Activated CD8-positive, alpha-beta memory T cell treated with anti-CD3 and anti-CD28 coated beads for 36 hours (primary cell): ENCODE measurements at regions not wholly inside any gene's neighbourhood (a gene's known extent, or its start where the extent isn't known, plus 50 kb on each side); places are given as distances from the start of the nearest gene placed in this dataset.
"Not testable (repeated sequence)": the region's sequence is repeated elsewhere in the genome, so short reads cannot be mapped to it uniquely, and the experiment has no call there.

Source experiments
- CTCF ChIA-PET: fragments of 350-600 bp; sonication (Branson Sonifier 250); formaldehyde crosslinking; loops from one replicate; lab custom pipeline; 2021; ENCODE audit warnings: antibody characterized with exemption; lab: Charles Lee
- POLR2A ChIA-PET: fragments of 350-600 bp; sonication (Branson Sonifier 250); formaldehyde crosslinking; loops from one replicate; lab custom pipeline; 2021; ENCODE audit warnings: antibody characterized with exemption; lab: Charles Lee

DNA sequence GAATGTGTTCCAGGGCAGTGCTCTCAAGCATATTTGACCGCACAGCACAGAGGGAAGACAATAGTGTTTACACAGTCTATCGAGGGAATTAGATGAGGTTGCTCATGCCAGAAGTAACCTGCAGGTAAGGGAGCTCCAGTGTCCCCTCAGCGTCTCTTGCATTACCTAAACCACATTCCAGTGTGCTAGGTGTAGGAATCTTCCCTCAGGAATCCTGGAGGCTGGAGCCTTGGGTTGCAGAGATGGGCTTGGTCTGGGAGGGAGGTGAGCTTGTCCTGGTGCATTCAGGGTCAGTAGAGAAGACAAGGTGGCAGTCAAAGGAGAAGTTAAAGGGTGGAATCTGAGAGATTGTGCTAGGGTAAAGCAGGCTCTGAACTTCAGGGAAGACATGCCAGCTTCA is 56.3 kb downstream of the SOX14 start:
- POLR2A ChIA-PET: no interaction called here
- CTCF ChIA-PET: no interaction called here

DNA sequence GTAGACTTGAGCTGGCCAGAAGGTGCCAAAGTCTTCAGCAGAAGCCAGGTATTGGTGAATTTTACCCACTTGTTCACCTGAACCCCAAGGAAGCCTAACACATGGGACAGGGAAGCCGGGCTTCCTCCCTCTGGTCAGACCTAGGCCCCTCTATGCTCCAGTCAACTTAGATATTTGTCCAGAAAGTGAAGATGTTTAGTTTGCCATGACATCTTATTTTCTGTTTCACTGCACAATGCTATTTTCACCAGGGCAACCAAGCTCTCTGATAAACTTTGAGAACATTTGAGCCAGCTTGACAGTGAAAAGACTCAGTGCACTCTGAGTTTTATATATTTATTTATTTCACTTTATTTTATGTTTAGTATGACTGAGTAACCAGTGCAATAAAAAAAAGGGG is 71.0 kb downstream of the SOX14 start:
- POLR2A ChIA-PET: no interaction called here
- CTCF ChIA-PET: no interaction called here

DNA sequence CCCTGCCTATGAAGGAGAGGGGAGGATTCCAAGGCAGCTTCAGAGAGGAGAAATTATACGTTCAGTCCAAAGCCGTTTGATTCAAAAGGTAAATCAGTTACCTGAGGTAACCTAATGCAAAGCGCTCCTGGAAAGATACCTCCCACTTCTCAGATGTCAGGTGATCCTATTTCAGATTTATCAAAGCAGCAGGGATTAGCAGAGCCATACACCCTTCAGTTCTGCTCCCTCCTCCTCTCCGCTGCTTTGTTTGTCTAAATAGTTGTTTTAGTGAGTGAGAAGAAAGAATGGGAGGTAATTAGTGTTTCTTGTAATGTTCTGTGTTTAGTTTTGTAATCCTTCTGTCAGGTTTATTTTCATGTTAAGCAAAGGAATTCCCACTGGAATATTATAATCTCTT is 81.1 kb downstream of the SOX14 start:
- POLR2A ChIA-PET: no interaction called here

DNA sequence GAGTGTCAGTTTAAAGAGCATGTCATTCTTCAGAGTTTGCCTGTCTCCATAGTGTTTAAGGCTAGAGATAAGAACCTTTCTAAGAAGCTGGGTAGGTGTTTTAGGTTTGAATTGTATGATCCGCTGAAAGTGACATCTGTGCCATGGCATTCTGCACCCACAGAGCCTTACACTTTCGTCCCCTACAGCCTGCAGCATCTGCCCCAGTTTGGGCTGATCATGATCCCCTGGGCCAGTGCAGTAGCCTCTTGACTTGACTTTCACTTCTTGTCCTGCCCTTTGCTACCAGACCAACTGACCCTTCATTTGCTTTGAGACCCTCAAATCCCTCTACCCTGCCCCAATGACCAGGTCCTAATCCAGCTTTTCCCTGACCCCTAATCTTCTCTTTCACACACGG is 81.6 kb downstream of the SOX14 start:
- CTCF ChIA-PET: no interaction called here
- POLR2A ChIA-PET: no interaction called here

More for the DNA sequence above, 81.1 kb downstream of the SOX14 start:
- CTCF ChIA-PET: no interaction called here

DNA sequence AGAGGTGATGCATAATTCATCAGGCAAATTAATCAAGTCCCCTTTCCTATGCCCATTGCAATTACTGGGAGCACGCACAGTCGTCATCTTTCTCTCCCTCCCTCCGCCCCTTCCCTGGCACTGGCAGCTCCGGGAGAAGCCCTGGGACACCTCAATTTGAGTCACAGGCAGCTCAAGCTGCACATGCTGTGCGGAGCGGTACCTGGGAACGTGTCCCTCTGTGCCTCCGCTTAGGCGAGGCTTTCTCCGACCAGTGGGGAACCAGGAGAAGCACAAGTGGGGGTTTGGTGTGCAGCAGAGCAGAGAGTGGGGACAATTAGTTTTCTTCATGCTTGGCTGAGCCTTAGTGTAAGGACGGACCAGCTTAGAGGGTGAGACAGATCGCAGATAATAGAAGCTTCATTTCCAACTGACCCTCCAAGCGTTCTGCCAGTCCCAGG is 88.3 kb downstream of the SOX14 start:
- ChIA-PET POLR2A (no interaction called here), CTCF (no interaction called here)

DNA sequence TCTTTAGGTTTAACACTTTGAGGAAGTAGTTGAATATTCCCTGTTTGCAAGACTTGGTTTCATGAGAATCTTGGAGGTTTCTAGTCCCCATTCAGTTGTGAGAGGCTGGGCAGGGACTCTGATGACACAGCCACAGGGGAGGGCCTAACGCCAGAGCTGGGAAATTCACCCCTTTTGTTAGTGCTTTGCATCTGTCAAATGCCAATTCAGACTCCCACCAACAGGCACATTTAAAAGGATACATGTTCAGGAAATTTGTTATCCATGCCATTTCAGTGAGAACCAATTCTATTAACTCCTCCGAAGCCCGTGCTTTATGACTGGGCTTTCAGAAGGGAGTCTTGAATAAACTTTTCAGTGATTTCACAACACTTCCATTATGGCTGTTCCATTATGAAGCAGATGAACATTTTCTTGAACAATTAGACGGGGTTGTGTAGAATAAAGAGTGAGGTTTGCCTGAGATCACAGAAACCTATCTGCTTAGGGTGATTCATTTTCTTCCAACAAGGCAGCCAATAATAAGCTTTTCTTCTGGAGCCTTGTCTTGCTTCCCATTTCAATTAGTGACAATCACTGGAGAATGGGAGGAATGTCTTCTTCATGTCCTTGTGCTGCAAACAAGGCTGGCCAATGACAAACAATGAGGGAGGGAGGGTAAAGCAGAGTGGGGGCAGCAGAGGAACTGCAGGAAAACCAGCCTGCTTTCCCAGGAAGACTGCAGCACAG is 90.6 kb downstream of the SOX14 start:
- POLR2A ChIA-PET: no interaction called here
- CTCF ChIA-PET: no interaction called here

DNA sequence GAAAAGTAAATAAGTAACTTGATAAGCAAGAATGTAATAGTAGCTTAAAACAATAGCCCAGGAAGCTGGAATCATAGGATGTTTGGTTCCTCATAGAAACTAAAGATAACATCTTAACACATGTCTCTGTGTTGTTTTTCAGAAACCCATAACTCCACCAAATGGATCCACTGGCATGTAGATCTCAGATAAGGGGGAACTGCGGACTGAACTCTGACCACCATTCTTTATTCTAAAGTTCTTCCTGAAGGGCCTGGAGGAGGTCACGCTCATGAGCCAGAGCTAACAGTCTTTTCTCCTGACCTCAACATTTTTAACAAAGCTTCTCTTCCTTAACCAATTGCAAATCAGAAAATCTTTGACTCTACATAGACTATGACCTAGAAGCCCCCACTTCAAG is 101.9 kb downstream of the SOX14 start:
- POLR2A ChIA-PET: no interaction called here
- CTCF ChIA-PET: no interaction called here

DNA sequence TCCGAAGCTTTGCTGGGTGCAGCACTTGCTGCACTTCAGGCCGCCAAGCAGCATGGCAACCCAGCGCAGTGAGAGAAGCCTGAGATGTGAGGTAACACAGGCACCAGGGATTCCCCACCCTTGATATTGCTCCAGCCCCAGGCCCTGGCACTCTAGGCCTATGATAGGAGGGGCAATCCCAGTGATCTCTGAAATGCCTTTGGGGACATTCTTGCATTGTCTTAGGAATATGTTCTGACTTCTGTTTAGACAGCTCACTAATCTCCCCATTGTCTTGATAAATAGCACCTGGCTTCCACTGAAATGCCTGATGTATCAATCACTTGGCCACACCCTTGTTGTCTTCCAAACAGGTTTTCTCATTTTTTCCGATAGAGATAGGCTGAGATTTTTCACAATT is 102.8 kb downstream of the SOX14 start:
- POLR2A ChIA-PET: no interaction called here
- CTCF ChIA-PET: no interaction called here

DNA sequence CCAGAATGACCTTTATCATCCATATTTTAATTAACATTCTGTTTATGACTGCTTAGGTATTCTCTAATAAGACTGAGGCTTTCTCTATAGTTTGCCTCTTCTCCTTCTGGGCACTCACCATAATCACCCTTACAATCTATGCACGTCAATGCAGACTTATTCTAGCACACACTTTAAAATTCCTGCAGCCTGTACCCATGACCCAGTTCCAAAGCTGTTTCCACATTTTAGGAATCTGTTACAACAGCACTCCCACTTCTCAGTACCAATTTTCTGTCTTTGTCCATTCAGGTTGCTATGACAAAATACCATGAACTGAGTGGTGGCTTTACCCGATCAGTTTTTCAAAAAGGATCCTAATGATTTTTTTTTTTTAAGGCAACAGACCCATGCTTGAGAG is 103.5 kb downstream of the SOX14 start:
- CTCF ChIA-PET: no interaction called here

DNA sequence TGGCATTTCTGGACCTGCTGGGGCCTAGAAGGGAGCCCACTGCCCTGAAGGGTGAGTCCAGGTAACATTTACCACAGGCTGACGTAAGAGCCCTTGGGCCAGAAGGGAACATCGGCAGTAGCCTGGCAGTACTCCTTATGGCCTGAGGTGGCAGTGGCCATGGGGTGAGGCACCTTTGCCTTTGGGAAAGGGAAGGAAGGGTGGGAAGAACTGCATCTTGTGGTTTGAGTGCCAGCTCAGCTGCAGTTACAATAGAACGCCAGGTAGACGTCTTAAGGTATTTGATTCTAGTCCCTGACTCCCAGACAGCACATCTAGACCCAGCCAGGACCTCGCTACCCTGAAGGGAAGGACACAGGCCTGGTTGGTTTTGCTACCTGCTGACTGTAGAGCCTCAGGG is 104.9 kb downstream of the SOX14 start:
- ChIA-PET CTCF (no interaction called here), POLR2A (no interaction called here)

More for the DNA sequence above, 103.5 kb downstream of the SOX14 start:
- POLR2A ChIA-PET: no interaction called here

DNA sequence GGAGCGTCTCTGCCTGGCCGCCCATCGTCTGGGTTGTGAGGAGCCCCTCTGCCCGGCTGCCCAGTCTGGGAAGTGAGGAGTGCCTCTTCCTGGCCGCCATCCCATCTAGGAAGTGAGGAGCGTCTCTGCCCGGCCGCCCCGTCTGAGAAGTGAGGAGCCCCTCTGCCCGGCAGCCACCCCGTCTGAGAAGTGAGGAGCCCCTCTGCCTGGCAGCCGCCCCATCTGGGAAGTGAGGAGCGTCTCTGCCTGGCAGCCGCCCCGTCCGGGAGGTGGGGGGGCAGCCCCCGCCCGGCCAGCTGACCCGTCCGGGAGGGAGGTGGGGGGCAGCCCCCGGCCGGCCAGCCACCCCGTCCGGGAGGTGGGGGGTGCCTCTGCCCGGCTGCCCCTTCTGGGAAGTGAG is 108.5 kb downstream of the SOX14 start:
- POLR2A ChIA-PET, CTCF ChIA-PET: not testable (repeated sequence)

DNA sequence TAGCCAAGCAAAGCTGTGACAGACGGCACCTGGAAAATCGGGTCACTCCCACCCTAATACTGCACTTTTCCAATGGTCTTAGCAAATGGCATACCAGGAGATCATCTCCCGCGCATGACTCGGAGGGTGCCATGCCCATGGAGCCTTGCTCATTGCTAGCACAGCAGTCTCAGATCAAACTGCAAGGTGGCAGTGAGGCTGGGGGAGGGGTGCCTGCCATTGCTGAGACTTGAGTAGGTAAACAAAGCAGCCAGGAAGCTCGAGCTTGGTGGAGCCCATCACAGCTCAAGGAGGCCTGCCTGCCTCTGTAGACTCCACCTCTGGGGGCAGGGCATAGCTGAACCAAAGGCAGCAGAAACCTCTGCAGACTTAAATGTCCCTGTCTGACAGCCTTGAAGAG is 113.1 kb upstream of the CLDN18 start:
- CTCF ChIA-PET, POLR2A ChIA-PET: not testable (repeated sequence)

DNA sequence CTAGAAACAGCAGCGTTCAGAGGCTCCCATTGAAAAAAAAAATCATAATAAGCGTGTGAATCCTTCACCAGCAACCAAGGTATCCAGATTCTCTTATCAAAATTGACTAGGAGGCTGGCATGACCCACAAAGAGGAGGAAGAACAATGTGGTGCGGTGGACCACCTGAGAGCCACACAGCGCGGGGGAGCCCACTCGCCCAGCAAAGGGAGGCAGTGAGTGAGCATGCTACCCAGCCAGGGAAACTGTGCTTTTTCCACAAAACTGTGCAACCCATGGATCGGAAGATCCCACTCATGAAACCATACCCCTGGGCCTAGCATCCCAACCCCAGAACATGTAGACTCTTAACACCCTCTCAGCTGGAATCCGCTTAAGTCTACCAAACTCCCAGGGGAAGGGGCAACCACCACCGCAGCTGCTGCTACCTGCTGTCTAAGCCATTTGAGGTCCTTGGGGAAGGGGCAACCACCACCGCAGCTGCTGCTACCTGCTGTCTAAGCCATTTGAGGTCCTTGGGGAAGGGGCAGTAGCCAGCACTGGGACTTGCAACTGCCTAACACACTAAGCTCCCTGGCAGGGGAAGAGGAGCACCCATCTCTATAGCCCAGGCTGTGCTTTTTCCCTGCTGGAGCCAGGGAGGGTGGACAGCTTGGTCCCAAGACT is 102.8 kb upstream of the CLDN18 start:
- CTCF ChIA-PET: no interaction called here

DNA sequence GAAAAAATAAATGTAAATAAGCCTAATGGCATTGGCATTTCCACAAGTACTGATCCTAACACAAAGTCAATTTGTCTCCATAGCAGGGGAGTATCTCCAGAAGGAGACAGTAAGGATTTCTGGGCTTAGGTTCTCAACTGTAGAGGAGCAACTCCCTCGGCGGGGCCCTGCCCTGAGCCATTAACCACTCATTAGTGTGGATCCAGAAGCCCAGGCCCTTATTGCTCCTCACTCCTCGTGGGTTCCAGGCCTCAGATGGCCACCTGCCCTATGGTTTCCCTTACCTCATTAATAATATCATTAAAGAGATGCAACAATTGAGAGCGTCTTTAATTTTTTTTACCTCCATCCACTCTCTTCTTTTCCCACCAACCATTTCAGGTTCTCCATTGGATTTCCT is 85.3 kb upstream of the CLDN18 start:
- ChIA-PET POLR2A (no interaction called here), CTCF (no interaction called here)

More for the DNA sequence above, 102.8 kb upstream of the CLDN18 start:
- POLR2A ChIA-PET: no interaction called here

DNA sequence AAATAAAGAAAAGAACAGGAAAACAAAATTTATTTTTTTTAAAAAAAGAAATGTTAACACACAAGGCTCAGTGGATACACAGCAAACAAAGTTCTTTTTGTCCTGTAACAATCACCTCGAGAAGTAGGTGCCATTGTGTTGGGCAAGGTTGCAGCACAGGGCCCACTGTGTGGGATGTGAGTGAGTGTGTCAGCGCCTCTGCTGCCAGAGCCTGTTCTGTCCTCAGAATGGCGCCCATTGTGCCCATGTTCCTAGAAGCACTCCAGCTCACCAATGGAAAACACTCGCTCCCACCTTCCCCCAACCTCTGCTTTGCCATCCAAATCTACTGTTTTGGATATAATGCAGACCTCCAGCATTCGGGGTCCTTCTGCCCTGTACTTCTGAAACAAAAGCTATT is 84.9 kb upstream of the CLDN18 start:
- CTCF ChIA-PET: no interaction called here
- POLR2A ChIA-PET: no interaction called here

DNA sequence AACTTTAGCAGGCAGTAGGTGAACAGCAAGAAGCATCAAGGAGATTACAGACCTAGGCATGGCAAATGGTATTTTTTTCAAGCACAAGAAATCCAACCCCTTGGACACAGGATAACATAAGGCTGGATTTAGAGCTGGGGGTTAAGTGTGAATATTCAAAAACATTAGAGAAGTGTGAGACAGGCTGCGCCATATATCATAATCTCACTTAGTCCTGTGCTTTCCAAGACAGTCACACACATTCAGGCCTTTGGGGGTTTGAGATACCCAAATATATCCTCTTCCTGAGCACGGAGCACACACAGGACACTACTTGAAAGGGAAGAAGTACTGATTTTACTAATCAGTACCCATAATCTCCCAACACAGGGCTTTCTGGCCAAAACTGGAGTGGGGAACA is 83.0 kb upstream of the CLDN18 start:
- CTCF ChIA-PET: no interaction called here

DNA sequence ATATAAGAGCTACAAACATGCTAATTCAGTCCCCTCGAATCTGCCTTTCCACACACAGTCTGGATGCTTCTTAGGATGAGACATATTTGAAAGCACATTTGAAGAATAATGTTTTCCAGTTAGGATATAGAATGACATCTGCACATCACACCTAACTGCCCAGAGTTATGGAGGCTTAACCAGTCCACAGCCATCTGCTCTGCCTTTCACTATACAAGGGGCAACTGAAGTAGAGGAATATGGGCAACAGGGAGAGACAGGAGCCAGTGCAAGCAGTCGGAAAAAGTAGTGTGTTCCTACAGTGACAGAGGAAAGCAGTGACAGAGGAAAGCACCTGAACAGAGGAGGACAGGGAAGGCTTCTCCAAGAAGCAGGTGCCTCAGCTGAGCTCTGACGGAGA is 79.0 kb upstream of the CLDN18 start:
- ChIA-PET CTCF (no interaction called here), POLR2A (no interaction called here)

More for the DNA sequence above, 83.0 kb upstream of the CLDN18 start:
- POLR2A ChIA-PET: no interaction called here

DNA sequence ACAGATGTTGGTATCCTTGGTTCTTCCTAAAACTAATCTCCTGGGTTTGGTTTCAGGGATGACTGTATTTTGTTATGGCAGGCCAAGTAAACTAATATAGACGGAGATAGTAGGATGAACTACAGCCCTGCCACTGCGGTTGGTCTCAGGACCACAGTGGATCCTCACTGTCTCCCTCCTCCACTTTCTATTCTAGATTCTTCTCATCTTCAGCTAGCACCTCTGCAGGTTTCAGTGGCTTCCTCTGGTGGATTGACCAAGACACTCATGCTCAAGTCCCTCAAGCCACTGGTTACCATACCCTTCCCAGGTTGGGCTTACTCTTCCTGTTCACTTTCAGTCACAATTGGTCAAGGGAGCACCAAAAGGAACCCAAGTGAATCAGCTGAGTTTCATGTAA is 71.1 kb upstream of the CLDN18 start:
- CTCF ChIA-PET: no interaction called here
- POLR2A ChIA-PET: no interaction called here

DNA sequence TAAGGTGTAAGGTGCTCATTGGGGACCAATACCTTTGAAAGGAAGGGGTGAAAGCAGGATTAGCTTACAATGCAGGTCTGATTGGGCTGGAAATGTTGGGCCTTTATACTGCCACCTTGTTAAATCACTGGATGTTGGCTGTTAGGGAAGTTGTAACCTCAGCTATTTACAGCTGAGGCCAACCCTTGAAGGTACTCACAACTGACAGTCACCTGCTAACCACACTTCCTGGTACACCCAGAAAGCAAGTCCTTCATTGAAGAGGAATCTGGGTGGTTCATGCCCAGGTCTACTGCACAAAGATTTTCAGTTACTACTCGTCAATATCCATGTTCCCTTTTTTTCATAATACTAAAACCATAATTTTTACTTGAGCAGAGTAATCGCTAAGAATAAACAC is 65.4 kb upstream of the CLDN18 start:
- CTCF ChIA-PET: no interaction called here

DNA sequence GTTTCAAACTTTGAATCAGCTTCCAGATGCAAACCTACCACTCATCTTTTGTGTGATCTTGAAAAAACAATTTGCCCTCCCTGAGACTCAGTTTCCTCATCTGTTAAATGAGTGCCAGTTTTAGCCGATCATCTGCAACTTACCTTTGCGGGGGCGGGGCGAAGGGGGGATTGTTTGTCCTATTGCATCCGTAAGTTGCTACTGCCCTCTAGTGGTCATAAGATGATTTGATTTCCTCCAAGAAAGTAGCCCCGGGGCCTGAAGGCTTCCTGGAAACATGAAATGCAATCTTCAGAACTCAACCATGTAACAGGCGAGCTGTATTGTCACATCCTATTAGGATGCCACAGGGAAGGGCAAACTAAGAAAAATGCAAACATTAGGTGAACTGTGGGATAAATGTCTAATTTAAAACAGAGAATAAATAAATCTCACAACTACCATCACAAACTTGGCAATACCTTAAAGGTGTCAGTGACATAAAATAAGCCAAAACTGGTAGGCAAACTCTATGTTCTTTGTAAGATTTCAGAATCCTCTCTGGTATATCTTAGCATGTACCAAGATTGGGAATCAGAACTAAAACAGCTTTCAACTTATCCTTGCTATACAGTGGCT is 63.5 kb upstream of the CLDN18 start:
- POLR2A ChIA-PET: no interaction called here
- CTCF ChIA-PET: interaction anchor here (0.5 to 1.2 kb wide), 4 partner anchors 12 to 1695 kb away, joined by 3 read pairs; no protein-coding TSS in a partner anchor

More for the DNA sequence above, 65.4 kb upstream of the CLDN18 start:
- POLR2A ChIA-PET: no interaction called here

DNA sequence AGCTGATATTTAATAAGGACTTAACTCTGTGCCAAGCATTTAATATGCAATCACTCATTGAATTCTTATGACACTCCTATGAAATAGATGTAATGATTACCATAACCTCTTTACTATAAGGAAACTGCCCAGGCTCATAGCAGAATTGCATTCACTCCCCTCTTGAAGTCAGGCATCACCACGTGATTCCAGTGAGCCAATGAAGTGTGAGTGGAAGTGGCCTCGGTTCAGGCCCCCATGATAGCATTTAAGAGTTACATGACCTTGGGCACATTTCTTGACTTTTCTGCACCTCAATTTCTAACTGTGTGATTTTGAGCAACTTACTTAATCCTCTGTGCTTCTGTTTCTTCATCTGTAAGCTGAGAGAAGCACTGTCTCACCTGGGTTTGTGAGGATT is 62.8 kb upstream of the CLDN18 start:
- ChIA-PET POLR2A (no interaction called here), CTCF (interaction anchor here (0.5 to 1.2 kb wide), 4 partner anchors 11 to 1696 kb away, joined by 3 read pairs; no protein-coding TSS in a partner anchor)
